Astrocyte (in vitro differentiated cells and primary cell): ENCODE measurements at regions not wholly inside any gene's neighbourhood (a gene's known extent, or its start where the extent isn't known, plus 50 kb on each side); places are given as distances from the start of the nearest gene placed in this dataset.

Experiments used
- CTCF ChIP-seq: IDR thresholded peaks from 2 replicates; pipeline ENCODE4 v1.5.1; 2011; ENCODE audit warnings: low read depth, mild to moderate bottlenecking, inconsistent platforms, low read length, moderate library complexity; ENCODE audit not compliant: insufficient read depth
- EZH2 ChIP-seq: IDR thresholded peaks from 2 replicates; pipeline ENCODE4 v1.6.1; 2012; ENCODE audit warnings: mild to moderate bottlenecking, low read length, inconsistent platforms; ENCODE audit not compliant: insufficient read depth

- TF ChIP-seq EZH2 (no peak), CTCF (no peak)
Measured at GRCh38 chr22:49047447-49047846, 780.2 kb downstream of the BRD1 start.
